ENCODE measurements at regions not wholly inside any gene's neighbourhood (a gene's known extent, or its start where the extent isn't known, plus 50 kb on each side); places are given as distances from the start of the nearest gene placed in this dataset.
"Not testable (repeated sequence)": the region's sequence is repeated elsewhere in the genome, so short reads cannot be mapped to it uniquely, and the experiment has no call there.

DNA sequence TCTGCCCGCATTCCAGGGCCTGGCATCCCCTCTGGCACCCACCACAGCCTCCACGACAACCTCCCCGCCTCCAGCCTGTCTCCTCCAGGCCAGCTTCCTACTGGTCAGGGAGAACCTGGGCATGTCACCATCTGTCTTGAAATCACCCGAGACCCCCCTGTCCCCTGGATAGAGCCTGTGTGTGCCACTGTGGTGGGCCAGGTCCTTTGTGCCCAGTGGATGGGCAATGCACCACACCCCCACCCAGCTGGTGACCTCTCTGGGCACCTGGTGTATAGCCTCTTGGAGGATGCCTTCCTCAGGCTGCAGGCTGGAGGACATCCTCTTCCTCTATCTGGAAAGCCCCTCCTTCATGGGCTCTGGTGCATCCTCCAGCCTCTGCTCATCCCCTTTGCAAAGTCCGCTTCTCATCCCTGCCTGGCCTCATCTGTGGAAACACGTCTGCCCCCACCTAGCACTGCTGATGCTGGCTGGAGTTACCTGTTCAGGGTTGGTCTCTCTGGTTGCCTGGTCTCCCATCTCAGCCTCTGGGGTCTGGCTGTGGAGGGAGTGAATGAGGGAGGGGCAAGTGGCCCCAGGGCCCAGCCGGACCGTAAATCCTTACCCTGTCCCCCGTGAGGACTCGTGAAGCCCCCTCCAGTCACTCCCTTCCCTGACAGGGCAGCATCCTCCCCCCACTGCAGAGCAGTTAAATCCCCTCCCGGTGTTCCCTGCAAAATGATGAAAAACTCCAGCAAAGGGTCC lies 589.6 kb downstream of the TBC1D22A start:
- Mint-ChIP-seq H3K27ac (no peak overlapping the region), H3K27me3 (peaks cover 8% of the 10 kb centered on the region), H3K4me3 (peak overlapping the region in 1 of 4 donors; percentile 8), H3K36me3 (no peaks in the 10 kb centered on the region), H3K9me3 (peaks cover 0 to 3% (median 0%) of the 10 kb centered on the region in 7 donors), H3K4me1 (no peaks in the 10 kb centered on the region)
- DNase-seq (no peak), ATAC-seq (ENCODE audit: low read depth in 2 of 2) (no peak)
- H3K9me3 ChIP-seq (ENCODE audit: control insufficient read depth in 2 of 2, low read length in 2 of 2), result no peaks in the 10 kb centered on the region
- no peak overlapping the region for H3K4me3 ChIP-seq (ENCODE audit: low read depth, low read length)
- no peaks in the 10 kb centered on the region for H3K4me1 ChIP-seq (ENCODE audit: control insufficient read depth, insufficient read depth, low read length, poor library complexity, severe bottlenecking)
- no peaks in the 10 kb centered on the region for H3K36me3 ChIP-seq (ENCODE audit: control insufficient read depth, insufficient read depth, low read length)
- no peaks in the 10 kb centered on the region for H3K27me3 ChIP-seq (ENCODE audit: control insufficient read depth, insufficient read depth, low read length)
- H3K27ac ChIP-seq (ENCODE audit: insufficient read depth, low read length, poor library complexity, severe bottlenecking), result no peak overlapping the region

DNA sequence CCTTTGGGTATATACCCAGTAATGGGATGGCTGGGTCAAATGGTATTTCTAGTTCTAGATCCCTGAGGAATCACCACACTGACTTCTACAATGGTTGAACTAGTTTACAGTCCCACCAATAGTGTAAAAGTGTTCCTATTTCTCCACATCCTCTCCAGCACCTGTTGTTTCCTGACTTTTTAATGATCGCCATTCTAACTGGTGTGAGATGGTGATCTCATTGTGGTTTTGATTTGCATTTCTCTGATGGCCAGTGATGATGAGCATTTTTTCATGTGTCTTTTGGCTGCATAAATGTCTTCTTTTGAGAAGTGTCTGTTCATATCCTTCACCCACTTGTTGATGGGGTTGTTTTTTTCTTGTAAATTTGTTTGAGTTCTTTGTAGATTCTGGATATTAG lies 583.8 kb downstream of the TBC1D22A start:
- H3K27me3 Mint-ChIP-seq; H3K36me3 Mint-ChIP-seq; ATAC-seq (ENCODE audit: low read depth in 2 of 2); DNase-seq; H3K4me3 ChIP-seq (ENCODE audit: low read depth, low read length); H3K9me3 ChIP-seq (ENCODE audit: control insufficient read depth in 2 of 2, low read length in 2 of 2); H3K4me3 Mint-ChIP-seq; H3K27me3 ChIP-seq (ENCODE audit: control insufficient read depth, insufficient read depth, low read length); H3K4me1 ChIP-seq (ENCODE audit: control insufficient read depth, insufficient read depth, low read length, poor library complexity, severe bottlenecking); H3K9me3 Mint-ChIP-seq; H3K27ac ChIP-seq (ENCODE audit: insufficient read depth, low read length, poor library complexity, severe bottlenecking); H3K4me1 Mint-ChIP-seq; H3K27ac Mint-ChIP-seq; H3K36me3 ChIP-seq (ENCODE audit: control insufficient read depth, insufficient read depth, low read length): not testable (repeated sequence)

DNA sequence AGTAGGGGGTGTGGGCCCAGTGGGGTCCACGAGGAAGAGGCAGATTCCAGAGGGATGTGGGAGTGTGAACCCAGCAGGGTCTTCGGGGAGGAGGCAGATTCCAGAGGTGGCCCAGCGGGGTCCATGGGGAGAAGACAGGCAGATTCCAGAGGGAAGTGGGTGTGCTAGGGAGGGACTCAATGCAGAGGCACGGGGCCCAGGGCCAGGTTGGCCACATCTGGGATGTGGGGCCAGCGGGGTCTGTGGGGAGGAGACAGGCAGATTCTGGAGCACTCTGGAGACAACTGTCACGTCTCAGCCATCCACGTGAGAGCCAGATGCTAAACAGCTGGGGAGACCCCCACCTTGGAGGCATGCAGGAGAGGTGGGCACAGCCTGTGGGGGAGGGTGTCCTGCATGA lies 582.6 kb downstream of the TBC1D22A start:
- DNase-seq (no peak), ATAC-seq (ENCODE audit: low read depth in 2 of 2) (no peak)
- no peak overlapping the region for H3K27ac ChIP-seq (ENCODE audit: insufficient read depth, low read length, poor library complexity, severe bottlenecking)
- Mint-ChIP-seq H3K27ac (no peak overlapping the region), H3K9me3 (peaks cover 0 to 2% (median 1%) of the 10 kb centered on the region in 7 donors), H3K27me3 (no peaks in the 10 kb centered on the region), H3K4me1 (no peaks in the 10 kb centered on the region), H3K4me3 (no peak overlapping the region), H3K36me3 (no peaks in the 10 kb centered on the region)
- no peaks in the 10 kb centered on the region for H3K9me3 ChIP-seq (ENCODE audit: control insufficient read depth in 2 of 2, low read length in 2 of 2)
- H3K27me3 ChIP-seq (ENCODE audit: control insufficient read depth, insufficient read depth, low read length), result peaks cover 6% of the 10 kb centered on the region
- no peak overlapping the region for H3K4me3 ChIP-seq (ENCODE audit: low read depth, low read length)
- no peaks in the 10 kb centered on the region for H3K36me3 ChIP-seq (ENCODE audit: control insufficient read depth, insufficient read depth, low read length)
- H3K4me1 ChIP-seq (ENCODE audit: control insufficient read depth, insufficient read depth, low read length, poor library complexity, severe bottlenecking), result no peaks in the 10 kb centered on the region

DNA sequence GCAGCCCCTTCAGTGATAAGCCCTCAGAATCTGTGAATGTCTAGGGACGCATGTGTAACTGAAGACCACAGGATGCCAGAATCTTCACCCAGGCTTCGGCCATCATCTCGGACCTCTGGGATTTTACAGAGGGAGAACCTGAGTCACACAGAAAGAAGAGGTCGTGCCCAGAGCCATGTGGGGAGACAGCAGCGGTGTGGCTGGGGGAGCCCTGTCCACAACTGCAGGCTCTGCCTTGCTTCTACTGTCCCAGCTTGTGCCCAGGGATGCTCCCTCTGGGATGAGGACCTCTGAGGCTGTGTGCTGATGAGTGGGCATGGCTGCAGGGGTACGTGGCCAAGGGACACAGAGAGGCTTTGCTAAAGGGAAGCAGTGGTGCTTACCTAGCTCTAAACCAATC lies 582.0 kb downstream of the TBC1D22A start:
- Histone ChIP-seq H3K36me3 (ENCODE audit: control insufficient read depth, insufficient read depth, low read length) (no peaks in the 10 kb centered on the region), H3K4me3 (ENCODE audit: low read depth, low read length) (no peak overlapping the region), H3K9me3 (ENCODE audit: control insufficient read depth in 2 of 2, low read length in 2 of 2) (no peaks in the 10 kb centered on the region), H3K4me1 (ENCODE audit: control insufficient read depth, insufficient read depth, low read length, poor library complexity, severe bottlenecking) (no peaks in the 10 kb centered on the region), H3K27me3 (ENCODE audit: control insufficient read depth, insufficient read depth, low read length) (peaks cover 6% of the 10 kb centered on the region), H3K27ac (ENCODE audit: insufficient read depth, low read length, poor library complexity, severe bottlenecking) (no peak overlapping the region)
- Mint-ChIP-seq H3K4me1 (no peaks in the 10 kb centered on the region), H3K4me3 (no peak overlapping the region), H3K36me3 (no peaks in the 10 kb centered on the region), H3K27ac (no peak overlapping the region), H3K27me3 (no peaks in the 10 kb centered on the region), H3K9me3 (peaks cover 0 to 2% (median 0%) of the 10 kb centered on the region in 7 donors)
- ATAC-seq (ENCODE audit: low read depth in 2 of 2), result no peak
- no peak for DNase-seq

DNA sequence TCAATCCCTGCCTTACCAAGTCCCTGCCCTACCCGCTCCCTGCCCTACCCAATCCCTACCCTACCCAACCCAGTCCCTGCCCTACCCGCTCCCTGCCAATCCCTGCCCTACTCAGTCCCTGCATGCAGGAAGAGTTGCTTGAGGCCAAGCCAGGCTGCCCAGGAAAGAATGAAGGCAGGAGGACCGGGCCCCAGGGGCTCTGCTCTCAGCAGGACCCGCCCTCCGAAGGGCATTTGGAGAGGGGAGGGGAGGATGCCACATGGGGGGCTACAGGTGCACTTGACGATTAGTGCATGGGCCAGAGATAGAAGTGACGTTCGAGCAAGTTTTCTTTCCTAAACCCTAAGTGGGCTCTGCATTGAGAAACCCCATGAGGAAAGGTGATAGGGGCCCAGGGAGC lies 581.2 kb downstream of the TBC1D22A start:
- no peak overlapping the region for H3K27ac ChIP-seq (ENCODE audit: insufficient read depth, low read length, poor library complexity, severe bottlenecking)
- peaks cover 6% of the 10 kb centered on the region for H3K27me3 ChIP-seq (ENCODE audit: control insufficient read depth, insufficient read depth, low read length)
- H3K9me3 ChIP-seq (ENCODE audit: control insufficient read depth in 2 of 2, low read length in 2 of 2), result no peaks in the 10 kb centered on the region
- Mint-ChIP-seq H3K36me3 (no peaks in the 10 kb centered on the region), H3K4me3 (no peak overlapping the region), H3K27ac (no peak overlapping the region), H3K4me1 (no peaks in the 10 kb centered on the region), H3K27me3 (no peaks in the 10 kb centered on the region), H3K9me3 (peaks cover 0 to 2% (median 0%) of the 10 kb centered on the region in 7 donors)
- H3K36me3 ChIP-seq (ENCODE audit: control insufficient read depth, insufficient read depth, low read length), result no peaks in the 10 kb centered on the region
- H3K4me1 ChIP-seq (ENCODE audit: control insufficient read depth, insufficient read depth, low read length, poor library complexity, severe bottlenecking), result no peaks in the 10 kb centered on the region
- no peak overlapping the region for H3K4me3 ChIP-seq (ENCODE audit: low read depth, low read length)
- no peak for DNase-seq
- ATAC-seq (ENCODE audit: low read depth in 2 of 2), result no peak

DNA sequence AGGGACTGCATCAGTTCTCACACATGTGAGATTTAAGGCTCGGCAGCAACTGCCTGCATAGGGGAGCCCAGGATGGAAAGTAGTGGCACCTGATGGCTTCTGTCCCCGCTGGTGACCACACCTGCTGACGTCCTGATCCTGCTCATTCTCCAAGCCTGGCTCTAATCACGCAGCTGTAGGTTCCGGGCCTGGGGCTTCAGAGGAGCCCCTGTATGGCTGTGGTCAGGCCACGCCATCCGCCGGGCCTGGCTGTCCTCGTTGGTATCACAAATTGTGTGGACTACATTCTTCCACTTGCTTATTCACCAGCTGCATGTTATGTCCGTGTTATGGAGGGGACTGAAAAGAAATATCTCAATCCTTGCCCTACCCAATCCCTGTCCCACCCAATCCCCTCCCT lies 580.0 kb downstream of the TBC1D22A start:
- peaks cover 6% of the 10 kb centered on the region for H3K27me3 ChIP-seq (ENCODE audit: control insufficient read depth, insufficient read depth, low read length)
- no peak overlapping the region for H3K27ac Mint-ChIP-seq
- no peaks in the 10 kb centered on the region for H3K36me3 ChIP-seq (ENCODE audit: control insufficient read depth, insufficient read depth, low read length)
- H3K9me3 Mint-ChIP-seq, result peaks cover 0 to 2% (median 0%) of the 10 kb centered on the region in 7 donors
- ATAC-seq (ENCODE audit: low read depth in 2 of 2) (no peak), DNase-seq (no peak)
- H3K4me3 Mint-ChIP-seq, result no peak overlapping the region
- no peak overlapping the region for H3K27ac ChIP-seq (ENCODE audit: insufficient read depth, low read length, poor library complexity, severe bottlenecking)
- no peaks in the 10 kb centered on the region for H3K9me3 ChIP-seq (ENCODE audit: control insufficient read depth in 2 of 2, low read length in 2 of 2)
- H3K4me1 ChIP-seq (ENCODE audit: control insufficient read depth, insufficient read depth, low read length, poor library complexity, severe bottlenecking), result no peaks in the 10 kb centered on the region
- H3K4me1 Mint-ChIP-seq, result no peaks in the 10 kb centered on the region
- peaks cover 4% of the 10 kb centered on the region for H3K27me3 Mint-ChIP-seq
- no peaks in the 10 kb centered on the region for H3K36me3 Mint-ChIP-seq
- H3K4me3 ChIP-seq (ENCODE audit: low read depth, low read length), result no peak overlapping the region

DNA sequence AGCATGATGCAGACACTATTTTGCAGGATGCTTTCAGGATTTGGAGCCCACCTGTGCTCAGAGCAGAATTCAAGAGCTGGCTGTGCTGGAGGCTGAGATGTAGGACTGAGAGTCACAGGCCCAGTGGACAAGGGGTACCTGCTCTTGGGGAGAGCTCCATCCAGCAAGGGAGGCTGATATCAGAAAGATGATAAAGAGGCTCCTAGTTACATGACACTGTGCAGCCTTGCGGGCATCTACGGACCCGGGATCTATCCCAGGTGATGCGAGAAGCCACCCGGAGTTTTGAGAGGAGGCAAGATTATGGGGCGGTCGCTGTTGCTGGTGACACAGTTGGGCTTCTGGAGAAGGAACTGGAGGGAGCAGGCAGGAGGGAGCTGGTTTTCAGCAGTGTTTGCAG lies 579.0 kb downstream of the TBC1D22A start:
- no peaks in the 10 kb centered on the region for H3K4me1 Mint-ChIP-seq

DNA sequence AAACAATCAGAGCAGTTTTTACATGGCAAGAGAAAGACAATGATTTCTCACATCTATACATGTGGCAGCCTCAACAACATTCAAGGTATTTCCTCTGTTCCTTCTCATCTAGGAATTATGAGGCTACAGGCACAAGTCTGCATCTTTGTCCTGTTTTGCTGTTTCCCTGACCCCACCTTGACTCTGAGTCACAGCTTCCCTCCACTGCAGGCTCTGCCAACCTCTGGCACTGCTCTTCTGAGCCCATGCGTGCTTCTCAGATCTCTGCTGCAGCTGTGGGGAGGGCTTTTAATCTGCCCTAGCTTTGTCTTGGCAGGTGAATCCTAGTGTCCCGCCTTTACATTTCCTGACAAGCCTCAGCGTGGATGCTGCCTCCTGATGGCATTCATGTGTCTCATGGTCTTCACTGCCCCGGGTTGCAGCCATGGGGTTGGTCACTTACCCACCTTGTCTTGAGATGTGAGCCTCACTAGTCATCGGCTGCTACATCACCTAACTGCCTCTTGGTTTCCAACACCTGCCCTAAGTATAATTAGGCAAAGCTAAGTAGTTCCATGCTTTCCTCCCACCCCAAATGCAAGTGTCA lies 578.5 kb downstream of the TBC1D22A start:
- DNase-seq (no peak), ATAC-seq (ENCODE audit: low read depth in 2 of 2) (no peak)
- no peak overlapping the region for H3K27ac Mint-ChIP-seq
- no peaks in the 10 kb centered on the region for H3K36me3 ChIP-seq (ENCODE audit: control insufficient read depth, insufficient read depth, low read length)
- H3K4me1 ChIP-seq (ENCODE audit: control insufficient read depth, insufficient read depth, low read length, poor library complexity, severe bottlenecking), result no peaks in the 10 kb centered on the region
- H3K9me3 ChIP-seq (ENCODE audit: control insufficient read depth in 2 of 2, low read length in 2 of 2), result no peaks in the 10 kb centered on the region
- H3K27ac ChIP-seq (ENCODE audit: insufficient read depth, low read length, poor library complexity, severe bottlenecking), result no peak overlapping the region
- no peak overlapping the region for H3K4me3 ChIP-seq (ENCODE audit: low read depth, low read length)
- H3K4me1 Mint-ChIP-seq, result no peaks in the 10 kb centered on the region
- peaks cover 0 to 4% (median 2%) of the 10 kb centered on the region in 7 donors for H3K9me3 Mint-ChIP-seq
- no peak overlapping the region for H3K4me3 Mint-ChIP-seq
- peaks cover 6% of the 10 kb centered on the region for H3K27me3 ChIP-seq (ENCODE audit: control insufficient read depth, insufficient read depth, low read length)
- no peaks in the 10 kb centered on the region for H3K36me3 Mint-ChIP-seq
- peaks cover 4% of the 10 kb centered on the region for H3K27me3 Mint-ChIP-seq

More for the DNA sequence above, 579.0 kb downstream of the TBC1D22A start:
- no peak overlapping the region for H3K27ac ChIP-seq (ENCODE audit: insufficient read depth, low read length, poor library complexity, severe bottlenecking)
- no peaks in the 10 kb centered on the region for H3K36me3 ChIP-seq (ENCODE audit: control insufficient read depth, insufficient read depth, low read length)
- H3K4me1 ChIP-seq (ENCODE audit: control insufficient read depth, insufficient read depth, low read length, poor library complexity, severe bottlenecking), result no peaks in the 10 kb centered on the region
- Mint-ChIP-seq H3K27ac (no peak overlapping the region), H3K9me3 (peaks cover 0 to 2% (median 0%) of the 10 kb centered on the region in 7 donors), H3K4me3 (no peak overlapping the region), H3K36me3 (no peaks in the 10 kb centered on the region), H3K27me3 (peaks cover 4% of the 10 kb centered on the region)
- DNase-seq, result no peak
- no peaks in the 10 kb centered on the region for H3K9me3 ChIP-seq (ENCODE audit: control insufficient read depth in 2 of 2, low read length in 2 of 2)
- ATAC-seq (ENCODE audit: low read depth in 2 of 2), result no peak
- no peak overlapping the region for H3K4me3 ChIP-seq (ENCODE audit: low read depth, low read length)
- peaks cover 6% of the 10 kb centered on the region for H3K27me3 ChIP-seq (ENCODE audit: control insufficient read depth, insufficient read depth, low read length)
